ENCODE measurements at regions not wholly inside any gene's neighbourhood (a gene's known extent, or its start where the extent isn't known, plus 50 kb on each side); places are given as distances from the start of the nearest gene placed in this dataset.
"Not testable (repeated sequence)": the region's sequence is repeated elsewhere in the genome, so short reads cannot be mapped to it uniquely, and the experiment has no call there.

- peaks cover 14% of the 10 kb centered on the region for H3K27me3 ChIP-seq (ENCODE audit: low read depth, low read length)
- TF ChIP-seq, protein P1, sequence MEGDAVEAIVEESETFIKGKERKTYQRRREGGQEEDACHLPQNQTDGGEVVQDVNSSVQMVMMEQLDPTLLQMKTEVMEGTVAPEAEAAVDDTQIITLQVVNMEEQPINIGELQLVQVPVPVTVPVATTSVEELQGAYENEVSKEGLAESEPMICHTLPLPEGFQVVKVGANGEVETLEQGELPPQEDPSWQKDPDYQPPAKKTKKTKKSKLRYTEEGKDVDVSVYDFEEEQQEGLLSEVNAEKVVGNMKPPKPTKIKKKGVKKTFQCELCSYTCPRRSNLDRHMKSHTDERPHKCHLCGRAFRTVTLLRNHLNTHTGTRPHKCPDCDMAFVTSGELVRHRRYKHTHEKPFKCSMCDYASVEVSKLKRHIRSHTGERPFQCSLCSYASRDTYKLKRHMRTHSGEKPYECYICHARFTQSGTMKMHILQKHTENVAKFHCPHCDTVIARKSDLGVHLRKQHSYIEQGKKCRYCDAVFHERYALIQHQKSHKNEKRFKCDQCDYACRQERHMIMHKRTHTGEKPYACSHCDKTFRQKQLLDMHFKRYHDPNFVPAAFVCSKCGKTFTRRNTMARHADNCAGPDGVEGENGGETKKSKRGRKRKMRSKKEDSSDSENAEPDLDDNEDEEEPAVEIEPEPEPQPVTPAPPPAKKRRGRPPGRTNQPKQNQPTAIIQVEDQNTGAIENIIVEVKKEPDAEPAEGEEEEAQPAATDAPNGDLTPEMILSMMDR (IDR thresholded peaks at IDR 0.05; ENCODE audit: low read depth, low read length): no peak
- no peak for TF ChIP-seq EZH2phosphoT487 (IDR thresholded peaks at IDR 0.05; ENCODE audit: low read depth)
- no peaks in the 10 kb centered on the region for H3K4me1 ChIP-seq (ENCODE audit: low read length)
- no peaks in the 10 kb centered on the region for H4K20me1 ChIP-seq (ENCODE audit: insufficient read depth, low read length)
- no peak overlapping the region for H3K4me2 ChIP-seq (ENCODE audit: low read length)
- H3K9ac ChIP-seq (ENCODE audit: low read length): no peak overlapping the region
- no peak overlapping the region for H3K27ac ChIP-seq (ENCODE audit: low read length)
- H3K4me3 ChIP-seq (ENCODE audit: low read length): no peak overlapping the region
- no peaks in the 10 kb centered on the region for H3K79me2 ChIP-seq (ENCODE audit: low read length)
- H3K36me3 ChIP-seq (replicated peaks; ENCODE audit: low read depth, low read length): no peaks in the 10 kb centered on the region
- H2AFZ ChIP-seq (ENCODE audit: low read depth, low read length): no peak overlapping the region
- H3K9me3 ChIP-seq (ENCODE audit: insufficient read depth, low read length): no peaks in the 10 kb centered on the region
These were observed 72.1 kb upstream of the PLAAT1 start for GRCh38 chr3:193168931-193169330.

- Histone ChIP-seq H3K79me2 (ENCODE audit: low read length) (no peaks in the 10 kb centered on the region), H3K9me3 (ENCODE audit: insufficient read depth, low read length) (no peaks in the 10 kb centered on the region), H3K9ac (ENCODE audit: low read length) (no peak overlapping the region), H3K27ac (ENCODE audit: low read length) (no peak overlapping the region), H2AFZ (ENCODE audit: low read depth, low read length) (no peak overlapping the region), H3K4me2 (ENCODE audit: low read length) (no peak overlapping the region), H3K27me3 (ENCODE audit: low read depth, low read length) (0 out of 2 replicates have a peak, but pooled peaks cover under 1% of the 10 kb centered on the region), H3K36me3 (replicated peaks; ENCODE audit: low read depth, low read length) (no peaks in the 10 kb centered on the region), H3K4me1 (ENCODE audit: low read length) (no peaks in the 10 kb centered on the region), H4K20me1 (ENCODE audit: insufficient read depth, low read length) (no peaks in the 10 kb centered on the region), H3K4me3 (ENCODE audit: low read length) (no peak overlapping the region)
- TF ChIP-seq, protein P1 (IDR thresholded peaks at IDR 0.05; ENCODE audit: low read depth, low read length): no peak
- no peak for TF ChIP-seq EZH2phosphoT487 (IDR thresholded peaks at IDR 0.05; ENCODE audit: low read depth)
These were observed 66.9 kb upstream of the PLAAT1 start for GRCh38 chr3:193174140-193174539.

DNA sequence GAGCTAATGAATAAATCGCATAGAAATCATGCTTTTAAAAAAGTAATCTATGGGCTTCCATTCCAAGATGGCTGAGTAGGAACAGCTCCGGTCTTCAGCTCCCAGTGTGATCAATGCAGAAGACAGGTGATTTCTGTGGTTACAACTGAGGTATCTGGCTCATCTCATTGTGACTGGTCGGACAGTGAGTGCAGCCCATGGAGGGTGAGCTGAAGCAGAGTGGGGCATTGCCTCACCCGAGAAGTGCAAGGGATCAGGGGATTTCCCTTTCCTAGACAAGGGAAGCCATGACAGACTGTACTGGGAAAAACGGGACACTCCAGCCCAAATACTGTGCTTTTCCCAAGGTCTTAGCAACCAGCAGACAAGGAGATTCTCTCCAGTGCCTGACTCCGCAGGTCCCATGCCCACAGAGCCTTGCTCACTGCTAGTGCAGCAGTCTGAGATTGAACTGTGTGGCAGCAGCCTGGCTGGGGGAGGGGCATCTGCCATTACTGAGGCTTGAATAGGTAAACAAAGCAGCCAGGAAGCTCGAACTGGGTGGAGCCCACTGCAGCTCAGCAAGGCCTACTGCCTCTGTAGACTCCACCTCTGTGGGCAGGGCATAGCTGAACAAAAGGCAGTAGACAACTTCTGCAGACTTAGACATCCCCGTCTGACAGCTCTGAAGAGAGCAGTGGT lies 61.5 kb upstream of the PLAAT1 start:
- H2AFZ ChIP-seq (ENCODE audit: low read depth, low read length); H3K36me3 ChIP-seq (replicated peaks; ENCODE audit: low read depth, low read length); H3K9me3 ChIP-seq (ENCODE audit: insufficient read depth, low read length); H3K4me3 ChIP-seq (ENCODE audit: low read length); H3K4me1 ChIP-seq (ENCODE audit: low read length); H3K4me2 ChIP-seq (ENCODE audit: low read length); H3K79me2 ChIP-seq (ENCODE audit: low read length); H3K27ac ChIP-seq (ENCODE audit: low read length); H3K9ac ChIP-seq (ENCODE audit: low read length); H4K20me1 ChIP-seq (ENCODE audit: insufficient read depth, low read length); H3K27me3 ChIP-seq (ENCODE audit: low read depth, low read length): not testable (repeated sequence)

GRCh38 chr3:193187070-193187722 lies 53.8 kb upstream of the PLAAT1 start:
- no peak overlapping the region for H3K4me3 ChIP-seq (ENCODE audit: low read length)
- peaks cover 4% of the 10 kb centered on the region; the same call in 1 of the 2 replicates for H3K27me3 ChIP-seq (ENCODE audit: low read depth, low read length)
- TF ChIP-seq EZH2phosphoT487 (IDR thresholded peaks at IDR 0.05; ENCODE audit: low read depth): no peak
- TF ChIP-seq, protein P1 (IDR thresholded peaks at IDR 0.05; ENCODE audit: low read depth, low read length): no peak
- H2AFZ ChIP-seq (ENCODE audit: low read depth, low read length): no peak overlapping the region
- H3K9me3 ChIP-seq (ENCODE audit: insufficient read depth, low read length): no peaks in the 10 kb centered on the region
- no peaks in the 10 kb centered on the region for H4K20me1 ChIP-seq (ENCODE audit: insufficient read depth, low read length)
- no peak overlapping the region for H3K9ac ChIP-seq (ENCODE audit: low read length)
- H3K4me1 ChIP-seq (ENCODE audit: low read length): no peaks in the 10 kb centered on the region
- no peak overlapping the region for H3K27ac ChIP-seq (ENCODE audit: low read length)
- H3K36me3 ChIP-seq (replicated peaks; ENCODE audit: low read depth, low read length): no peaks in the 10 kb centered on the region
- no peak overlapping the region for H3K4me2 ChIP-seq (ENCODE audit: low read length)
- no peaks in the 10 kb centered on the region for H3K79me2 ChIP-seq (ENCODE audit: low read length)
